SK-N-MC (cell line): ENCODE measurements at regions not wholly inside any gene's neighbourhood (a gene's known extent, or its start where the extent isn't known, plus 50 kb on each side); places are given as distances from the start of the nearest gene placed in this dataset.

Source experiments
- EZH2 ChIP-seq: fragments of 200-600 bp; sonication (generic); IDR thresholded peaks from one replicate; pipeline ENCODE4 v1.6.1; 2017; ENCODE audit warnings: antibody characterized with exemption
- FOXP2 ChIP-seq: optimal IDR thresholded peaks from 2 replicates; pipeline ENCODE3; 2011; ENCODE audit warnings: mild to moderate bottlenecking, moderate library complexity; ENCODE audit not compliant: insufficient read depth; ENCODE audit errors: extremely low read length, control extremely low read depth
- POLR2AphosphoS5 ChIP-seq: IDR thresholded peaks from 2 replicates; pipeline ENCODE4 v1.6.1; 2012; ENCODE audit warnings: mild to moderate bottlenecking, low read depth, low read length, borderline replicate concordance

GRCh38 chr11:70542811-70543210, 144.5 kb downstream of the CTTN start:
- TF ChIP-seq POLR2AphosphoS5 (no peak), EZH2 (no peak), FOXP2 (no peak)
